HCT116 (cell line): ENCODE measurements at regions not wholly inside any gene's neighbourhood (a gene's known extent, or its start where the extent isn't known, plus 50 kb on each side); places are given as distances from the start of the nearest gene placed in this dataset.

Source experiments
- ATAC-seq: fragments of 200-7000 bp; cut with Tn5 transposase; 2 replicates; pipeline ENCODE4 v1.9.1; 2020; ENCODE audit warnings: mild to moderate bottlenecking, moderate library complexity
- BruUV-seq: library from RNA; stranded (reverse); fragments of 400-500 nt; replicated peaks from 2 replicates; lab custom pipeline; 2021; lab: Mats Ljungman, UMichigan
- CTCF ChIA-PET: fragments of 300-600 bp; sonication (Branson Sonifier 250); formaldehyde crosslinking; loops from one replicate; lab custom pipeline; 2021; ENCODE audit warnings: antibody characterized with exemption; lab: Charles Lee
- POLR2A ChIA-PET: fragments of 300-600, 350-600 bp; sonication (Branson Sonifier 250); formaldehyde crosslinking; loops from one replicate; lab custom pipeline; 2021; ENCODE audit warnings: antibody characterized with exemption; lab: Charles Lee
- RAD21 ChIA-PET, 2 experiments: fragments of 300-600 bp; sonication (Branson Sonifier 250); formaldehyde crosslinking; loops; one replicate each; lab custom pipeline; 2023; ENCODE audit warnings: low total read pairs in 2 of 2; ENCODE audit not compliant: uncharacterized antibody in 2 of 2, unreplicated experiment in 2 of 2, low non-redundant PET in 1 of 2; lab: Charles Lee
- DNase-seq: peaks from one replicate; pipeline ENCODE4 v3.0.0-alpha.2; 2010; ENCODE audit warnings: low read depth, low spot score
- H2AFZ ChIP-seq: fragments of 200-600 bp; shearing (Covaris generic), sonication (generic); 2 replicates; pipeline ENCODE4 v1.6.1; 2017; ENCODE audit warnings: low read depth, mixed run types, mixed read lengths, antibody characterized with exemption, low read length; ENCODE audit not compliant: poor library complexity, severe bottlenecking
- H3K27ac ChIP-seq: 2 replicates; pipeline ENCODE4 v1.5.1; 2012; ENCODE audit warnings: low read depth, low read length
- H3K27me3 ChIP-seq: fragments of 200-600 bp; sonication (generic); 2 replicates; pipeline ENCODE4 v1.6.1; 2016; ENCODE audit warnings: mixed run types, low read length, mixed read lengths; ENCODE audit not compliant: insufficient read depth
- H3K36me3 ChIP-seq, 2 experiments: fragments of 200-500 bp in 1 of 2; fragments of 200-600 bp in 1 of 2; sonication (Bioruptor generic) in 1 of 2; sonication (generic) in 1 of 2; 2 replicates each; pipeline versions ENCODE4 v1.5.1 to v1.6.1; 2014 to 2016; ENCODE audit warnings: low read length in 2 of 2, inconsistent platforms in 1 of 2, mixed read lengths in 1 of 2, mixed run types in 1 of 2; ENCODE audit not compliant: insufficient read depth in 2 of 2, control insufficient read depth in 1 of 2
- H3K4me1 ChIP-seq, 2 experiments: fragments of 200-600 bp in 1 of 2; sonication (generic) in 1 of 2; 2 replicates each; pipeline versions ENCODE4 v1.5.1 to v1.6.1; 2012 to 2017; ENCODE audit warnings: low read length in 2 of 2, inconsistent platforms in 1 of 2, mild to moderate bottlenecking in 1 of 2, mixed read lengths in 1 of 2, mixed run types in 1 of 2, moderate library complexity in 1 of 2; ENCODE audit not compliant: insufficient read depth in 2 of 2, control insufficient read depth in 1 of 2
- H3K4me2 ChIP-seq: fragments of 200-600 bp; sonication (generic); 2 replicates; pipeline ENCODE4 v1.6.1; 2017; ENCODE audit warnings: mixed run types, low read length, mixed read lengths
- H3K4me3 ChIP-seq, 2 experiments: fragments of 200-600 bp in 1 of 2; sonication (generic) in 1 of 2; replicated peaks in 1 of 2; 2 replicates each; pipeline ENCODE4 v1.5.1; 2011 to 2016; ENCODE audit warnings: low read length in 2 of 2, control low read depth in 1 of 2, low read depth in 1 of 2, mild to moderate bottlenecking in 1 of 2, mixed read lengths in 1 of 2, mixed run types in 1 of 2
- H3K79me2 ChIP-seq: fragments of 200-600 bp; sonication (generic); 2 replicates; pipeline ENCODE4 v1.6.1; 2017; ENCODE audit warnings: mild to moderate bottlenecking, mixed run types, low read length, moderate library complexity, mixed read lengths; ENCODE audit not compliant: insufficient read depth
- H3K9ac ChIP-seq: fragments of 200-600 bp; sonication (generic); 2 replicates; pipeline ENCODE4 v1.6.1; 2016; ENCODE audit warnings: low read length, mixed read lengths
- H3K9me2 ChIP-seq: fragments of 200-600 bp; sonication (generic), shearing (Covaris generic); 2 replicates; pipeline ENCODE4 v1.6.1; 2017; ENCODE audit warnings: mixed run types, mild to moderate bottlenecking, moderate library complexity; ENCODE audit not compliant: insufficient read depth
- H3K9me3 ChIP-seq, 2 experiments: fragments of 200-500 bp in 1 of 2; fragments of 200-600 bp in 1 of 2; sonication (Bioruptor generic) in 1 of 2; sonication (generic) in 1 of 2; 2 replicates each; pipeline ENCODE4 v1.6.1; 2014 to 2017; ENCODE audit warnings: low read length in 2 of 2, mixed read lengths in 2 of 2, inconsistent platforms in 1 of 2, low read depth in 1 of 2, mild to moderate bottlenecking in 1 of 2, mixed run types in 1 of 2, moderate library complexity in 1 of 2; ENCODE audit not compliant: control insufficient read depth in 1 of 2, insufficient read depth in 1 of 2
- H4K20me1 ChIP-seq: fragments of 200-600 bp; sonication (generic), shearing (Covaris generic); 2 replicates; pipeline ENCODE4 v1.6.1; 2017; ENCODE audit warnings: mixed run types, mild to moderate bottlenecking, moderate library complexity; ENCODE audit not compliant: insufficient read depth
- CEBPB ChIP-seq: IDR thresholded peaks from 2 replicates; pipeline ENCODE4 v1.6.1; 2012; ENCODE audit warnings: low read depth
- EGR1 ChIP-seq: IDR thresholded peaks from 2 replicates; pipeline ENCODE4 v1.6.1; 2012; ENCODE audit warnings: low read depth
- ELF1 ChIP-seq: IDR thresholded peaks from 2 replicates; pipeline ENCODE4 v1.6.1; 2012; ENCODE audit warnings: low read depth, borderline replicate concordance
- EZH2 ChIP-seq: fragments of 200-600 bp; sonication (generic); IDR thresholded peaks from 2 replicates; pipeline ENCODE4 v1.6.1; 2017; ENCODE audit warnings: antibody characterized with exemption, mixed run types
- EZH2phosphoT487 ChIP-seq: fragments of 200-600 bp; IDR thresholded peaks from 2 replicates; pipeline ENCODE4 v1.6.1; 2018; ENCODE audit warnings: antibody characterized with exemption, borderline replicate concordance
- FOSL1 ChIP-seq: IDR thresholded peaks from 2 replicates; pipeline ENCODE4 v1.6.1; 2012; ENCODE audit warnings: low read depth
- JUND ChIP-seq: IDR thresholded peaks from 2 replicates; pipeline ENCODE4 v1.6.1; 2012
- POLR2AphosphoS5 ChIP-seq: IDR thresholded peaks from 2 replicates; pipeline ENCODE4 v1.6.1; 2011; ENCODE audit warnings: mild to moderate bottlenecking, low read depth, low read length, moderate library complexity
- RAD21 ChIP-seq: IDR thresholded peaks from 2 replicates; pipeline ENCODE4 v1.6.1; 2012; ENCODE audit warnings: low read depth, mild to moderate bottlenecking
- SIN3A ChIP-seq: IDR thresholded peaks from 2 replicates; pipeline ENCODE4 v1.6.1; 2012; ENCODE audit warnings: low read depth
- SP1 ChIP-seq: IDR thresholded peaks from 2 replicates; pipeline ENCODE4 v1.6.1; 2012; ENCODE audit warnings: low read depth
- TCF7L2 ChIP-seq: IDR thresholded peaks from 2 replicates; pipeline ENCODE4 v1.7.0; 2011; ENCODE audit warnings: borderline replicate concordance, inconsistent platforms; ENCODE audit not compliant: insufficient read depth, insufficient read length; ENCODE audit errors: extremely low read depth
- ZNF274 ChIP-seq: fragments of 200-500 bp; sonication (Bioruptor generic); IDR thresholded peaks from 2 replicates; pipeline ENCODE4 v1.6.1; 2014; ENCODE audit warnings: mild to moderate bottlenecking, low read depth, low read length, inconsistent platforms
- intact Hi-C: fragments of 100-400 bp; cut with micrococcal nuclease; formaldehyde crosslinking; loops from 2 replicates; pipeline ENCODE4 v1.10.0; 2022
- TF ChIP-seq, protein P1 (sequence below): IDR thresholded peaks from 2 replicates; pipeline ENCODE4 v1.6.1; 2012
- TF ChIP-seq, protein P2 (sequence below): IDR thresholded peaks from 2 replicates; pipeline ENCODE4 v1.6.1; 2012
- TF ChIP-seq, protein P3 (sequence below), 3 experiments: fragments of 200-600 bp in 1 of 3; sonication (generic) in 1 of 3; IDR thresholded peaks in 2 of 3; conservative IDR thresholded peaks in 1 of 3; 2 replicates each; pipeline ENCODE4 v1.5.1; 2012 to 2017; ENCODE audit warnings: low read depth in 2 of 3, low read length in 2 of 3, antibody characterized with exemption in 1 of 3, borderline replicate concordance in 1 of 3, control low read depth in 1 of 3, mild to moderate bottlenecking in 1 of 3, mixed read lengths in 1 of 3, mixed run types in 1 of 3, moderate library complexity in 1 of 3; ENCODE audit not compliant: insufficient read depth in 1 of 3

DNA sequence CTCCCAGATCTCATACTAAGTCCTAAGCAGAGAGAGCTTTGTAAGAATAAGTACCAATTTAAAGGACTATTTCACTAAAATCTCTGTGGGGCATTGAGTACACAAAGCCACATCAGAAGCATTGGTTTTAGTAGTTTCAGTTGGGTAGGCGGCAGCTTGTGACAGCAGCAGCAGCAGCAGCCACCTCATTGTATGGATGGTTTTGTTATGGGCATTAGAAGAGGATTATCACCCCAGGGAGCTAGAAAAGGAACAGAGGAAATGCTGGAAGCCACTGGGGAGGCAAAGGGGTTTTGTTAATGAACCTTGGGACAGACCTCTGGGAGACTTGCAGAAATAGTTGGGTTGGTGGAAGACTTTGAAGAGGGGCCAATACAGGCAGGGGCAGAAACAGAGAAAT is 93.9 kb upstream of the FRMPD3 start:
- no peak overlapping the region for H3K4me2 ChIP-seq
- CTCF ChIA-PET = no interaction called here
- 0 out of 2 replicates have a peak, but pooled peaks cover 3% of the 10 kb centered on the region for H3K27me3 ChIP-seq
- no peak overlapping the region for H2AFZ ChIP-seq
- no peaks in the 10 kb centered on the region for H4K20me1 ChIP-seq
- H3K4me1 ChIP-seq = no peaks in the 10 kb centered on the region
- TF ChIP-seq SP1 = no peak
- TF ChIP-seq, protein P1, sequence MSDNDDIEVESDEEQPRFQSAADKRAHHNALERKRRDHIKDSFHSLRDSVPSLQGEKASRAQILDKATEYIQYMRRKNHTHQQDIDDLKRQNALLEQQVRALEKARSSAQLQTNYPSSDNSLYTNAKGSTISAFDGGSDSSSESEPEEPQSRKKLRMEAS = no peak
- no peak for TF ChIP-seq EZH2phosphoT487
- no peak for TF ChIP-seq TCF7L2
- no peak for TF ChIP-seq JUND
- TF ChIP-seq CEBPB = no peak
- TF ChIP-seq FOSL1 = no peak
- TF ChIP-seq EGR1 = no peak
- TF ChIP-seq POLR2AphosphoS5 = no peak
- TF ChIP-seq, protein P2, sequence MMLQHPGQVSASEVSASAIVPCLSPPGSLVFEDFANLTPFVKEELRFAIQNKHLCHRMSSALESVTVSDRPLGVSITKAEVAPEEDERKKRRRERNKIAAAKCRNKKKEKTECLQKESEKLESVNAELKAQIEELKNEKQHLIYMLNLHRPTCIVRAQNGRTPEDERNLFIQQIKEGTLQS = no peak
- no peak for TF ChIP-seq EZH2
- TF ChIP-seq, all 23 proteins: peak for 0
- Histone ChIP-seq H3K27ac (no peak overlapping the region), H3K9me3 (no peaks in the 10 kb centered on the region), H3K36me3 (no peaks in the 10 kb centered on the region), H3K9ac (no peak overlapping the region), H3K9me2 (no peaks in the 10 kb centered on the region), H3K79me2 (no peaks in the 10 kb centered on the region), H3K4me3 (no peak overlapping the region)
- ATAC-seq (no peak), DNase-seq (no peak)
- ChIA-PET RAD21 (no interaction called here), POLR2A (no interaction called here)
- intact Hi-C loops = no loop called here
- no TSS peak for BruUV-seq

DNA sequence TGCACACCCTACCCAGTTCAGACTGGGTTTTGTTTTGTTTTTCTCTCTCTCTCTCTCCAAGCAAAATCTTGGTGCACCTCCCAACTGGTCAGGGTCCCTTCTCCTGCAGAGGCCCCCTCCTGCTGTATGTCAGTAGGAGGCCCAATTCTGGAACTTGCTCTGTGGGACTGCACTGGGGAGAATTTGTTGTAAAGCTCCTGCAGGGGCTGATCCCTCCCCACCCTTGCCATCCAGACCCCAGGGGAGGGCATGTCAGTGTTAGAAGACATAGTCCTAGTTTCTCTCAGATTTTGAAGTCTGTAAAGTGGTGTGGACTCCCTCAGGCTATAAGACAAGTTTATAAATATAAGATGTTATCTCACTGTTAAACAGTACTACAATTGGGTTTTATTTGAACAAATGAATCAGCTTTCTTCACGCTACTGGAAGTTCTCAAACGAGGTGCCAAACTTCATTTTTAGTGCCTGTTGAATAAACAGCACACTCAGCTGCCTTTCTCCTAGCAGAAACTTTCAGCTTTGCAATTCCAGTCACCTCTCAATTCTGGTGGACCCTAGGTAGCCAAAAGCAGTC is 88.6 kb upstream of the FRMPD3 start:
- no peaks in the 10 kb centered on the region for H4K20me1 ChIP-seq
- H3K9me3 ChIP-seq = no peaks in the 10 kb centered on the region
- H3K79me2 ChIP-seq = no peaks in the 10 kb centered on the region
- no peak overlapping the region for H3K4me3 ChIP-seq
- H2AFZ ChIP-seq = no peak overlapping the region
- no peak for TF ChIP-seq EZH2phosphoT487
- no peak for TF ChIP-seq ELF1
- no peak for TF ChIP-seq RAD21
- TF ChIP-seq CEBPB = no peak
- no peak for TF ChIP-seq ZNF274
- no peak for TF ChIP-seq POLR2AphosphoS5
- no peak for TF ChIP-seq SP1
- TF ChIP-seq EZH2 = no peak
- TF ChIP-seq, protein P3, sequence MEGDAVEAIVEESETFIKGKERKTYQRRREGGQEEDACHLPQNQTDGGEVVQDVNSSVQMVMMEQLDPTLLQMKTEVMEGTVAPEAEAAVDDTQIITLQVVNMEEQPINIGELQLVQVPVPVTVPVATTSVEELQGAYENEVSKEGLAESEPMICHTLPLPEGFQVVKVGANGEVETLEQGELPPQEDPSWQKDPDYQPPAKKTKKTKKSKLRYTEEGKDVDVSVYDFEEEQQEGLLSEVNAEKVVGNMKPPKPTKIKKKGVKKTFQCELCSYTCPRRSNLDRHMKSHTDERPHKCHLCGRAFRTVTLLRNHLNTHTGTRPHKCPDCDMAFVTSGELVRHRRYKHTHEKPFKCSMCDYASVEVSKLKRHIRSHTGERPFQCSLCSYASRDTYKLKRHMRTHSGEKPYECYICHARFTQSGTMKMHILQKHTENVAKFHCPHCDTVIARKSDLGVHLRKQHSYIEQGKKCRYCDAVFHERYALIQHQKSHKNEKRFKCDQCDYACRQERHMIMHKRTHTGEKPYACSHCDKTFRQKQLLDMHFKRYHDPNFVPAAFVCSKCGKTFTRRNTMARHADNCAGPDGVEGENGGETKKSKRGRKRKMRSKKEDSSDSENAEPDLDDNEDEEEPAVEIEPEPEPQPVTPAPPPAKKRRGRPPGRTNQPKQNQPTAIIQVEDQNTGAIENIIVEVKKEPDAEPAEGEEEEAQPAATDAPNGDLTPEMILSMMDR (IDR thresholded peaks at IDR 0.05 in 2 of 3, conservative IDR thresholded peaks at IDR 0.05 in 1 of 3; ENCODE audit: borderline replicate concordance in 1 of 3, insufficient read depth in 1 of 3, low read depth in 2 of 3, low read length in 2 of 3) = no peak
- TF ChIP-seq SIN3A = no peak
- TF ChIP-seq, all 23 proteins: peak for 0
- RAD21 ChIA-PET = no interaction called here
- intact Hi-C loops = no loop called here
- BruUV-seq = no TSS peak
- H3K27me3 ChIP-seq = 0 out of 2 replicates have a peak, but pooled peaks cover 3% of the 10 kb centered on the region
- POLR2A ChIA-PET = no interaction called here
- no peaks in the 10 kb centered on the region for H3K9me2 ChIP-seq
- DNase-seq (no peak), ATAC-seq (no peak)
- H3K4me2 ChIP-seq = no peak overlapping the region
- no peaks in the 10 kb centered on the region for H3K36me3 ChIP-seq
- no peak overlapping the region for H3K27ac ChIP-seq
- no peaks in the 10 kb centered on the region for H3K4me1 ChIP-seq
- no peak overlapping the region for H3K9ac ChIP-seq
- CTCF ChIA-PET = no interaction called here
